ENCODE measurements at regions not wholly inside any gene's neighbourhood (a gene's known extent, or its start where the extent isn't known, plus 50 kb on each side); places are given as distances from the start of the nearest gene placed in this dataset.
"Not testable (repeated sequence)": the region's sequence is repeated elsewhere in the genome, so short reads cannot be mapped to it uniquely, and the experiment has no call there.

GRCh38 chr22:11253000-11253511 lies 4274.9 kb upstream of the OR11H1 start:
- peak; percentile 0 for DNase-seq

GRCh38 chr22:11270981-11271380 lies 4257.0 kb upstream of the OR11H1 start:
- not testable (repeated sequence) for DNase-seq

GRCh38 chr22:11285116-11285838 lies 4242.7 kb upstream of the OR11H1 start:
- not testable (repeated sequence) for DNase-seq

GRCh38 chr22:11285839-11286205 lies 4242.2 kb upstream of the OR11H1 start:
- DNase-seq: not testable (repeated sequence)

DNA sequence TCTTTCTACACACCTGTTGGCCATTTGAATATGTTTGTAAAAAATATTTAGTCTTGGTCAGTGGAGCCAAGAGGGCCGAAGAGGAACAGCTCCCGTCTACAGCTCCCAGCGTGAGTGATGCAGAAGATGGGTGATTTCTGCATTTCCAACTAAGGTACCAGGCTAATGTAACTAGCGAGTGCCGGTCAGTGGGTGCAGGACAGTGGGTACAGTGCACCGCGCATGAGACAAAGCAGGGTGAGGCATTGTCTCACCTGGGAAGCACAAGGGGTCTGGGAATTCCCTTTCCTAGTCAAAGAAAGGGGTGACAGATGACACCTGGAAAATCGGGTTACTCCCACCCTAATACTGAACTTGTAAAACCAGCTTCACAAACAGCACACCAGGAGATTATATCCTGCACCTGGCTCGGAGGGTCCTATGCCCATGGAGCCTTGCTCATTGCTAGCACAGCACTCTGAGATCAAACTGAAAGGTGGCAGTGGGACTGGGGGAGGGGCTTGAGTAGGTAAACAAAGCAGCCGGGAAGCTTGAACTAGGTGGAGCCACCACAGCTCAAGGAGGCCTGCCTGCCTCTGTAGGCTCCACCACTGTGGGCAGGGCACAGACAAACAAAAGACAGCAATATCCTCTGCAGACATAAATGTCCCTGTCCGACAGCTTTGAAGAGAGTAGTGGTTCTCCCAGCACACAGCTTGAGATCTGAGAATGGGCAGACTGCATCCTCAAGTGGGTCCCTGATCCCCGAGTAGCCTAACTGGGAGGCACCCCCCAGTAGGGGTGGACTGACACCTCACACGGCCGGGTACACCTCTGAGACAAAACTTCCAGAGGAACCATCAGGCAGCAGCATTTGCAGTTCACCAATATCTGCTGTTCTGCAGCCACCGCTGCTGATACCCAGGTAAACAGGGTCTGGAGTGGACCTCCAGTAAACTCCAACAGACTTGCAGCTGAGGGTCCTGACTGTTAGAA lies 4239.5 kb upstream of the OR11H1 start:
- DNase-seq: not testable (repeated sequence)

DNA sequence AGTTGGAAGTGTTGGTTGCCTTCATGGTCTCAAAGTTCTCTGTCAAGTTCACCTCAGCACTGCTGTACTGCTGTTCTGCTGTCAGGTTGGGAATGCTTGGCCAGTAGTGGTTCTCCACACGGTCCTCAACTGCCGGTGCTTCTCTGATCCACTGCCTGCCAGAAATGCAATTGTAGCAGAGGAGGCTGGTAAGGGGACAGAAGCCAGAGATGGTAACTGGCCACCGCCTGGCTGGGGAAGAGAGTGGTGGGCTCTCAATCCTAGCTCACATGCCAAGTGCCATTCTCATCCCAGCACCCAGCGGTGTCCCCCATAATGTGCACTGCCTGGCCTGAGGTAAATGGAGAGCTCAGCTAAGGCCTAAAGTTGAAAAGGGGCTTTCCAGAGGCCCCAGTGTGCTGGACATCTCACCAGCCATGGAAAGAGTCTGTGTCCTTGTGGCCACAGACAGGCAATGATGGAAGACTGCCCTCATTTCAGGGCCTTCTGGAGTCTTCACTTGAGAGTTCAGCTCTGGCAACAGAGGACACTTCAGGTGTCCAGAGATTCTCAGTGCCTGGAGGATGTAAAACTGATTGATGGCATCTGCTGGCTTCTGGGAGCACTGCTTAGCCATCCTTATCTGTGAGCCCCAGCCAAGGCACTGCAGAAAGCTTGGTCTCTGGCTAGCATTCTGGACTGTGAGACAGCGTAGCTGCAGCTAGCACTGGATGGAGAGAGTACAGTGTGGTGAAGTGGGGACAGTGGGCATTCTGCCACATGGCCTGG lies 4229.7 kb upstream of the OR11H1 start:
- not testable (repeated sequence) for DNase-seq

- DNase-seq: not testable (repeated sequence)
Measured at GRCh38 chr22:11302427-11302826, 4225.6 kb upstream of the OR11H1 start.

GRCh38 chr22:11302904-11303303 lies 4225.1 kb upstream of the OR11H1 start:
- DNase-seq: not testable (repeated sequence)

DNA sequence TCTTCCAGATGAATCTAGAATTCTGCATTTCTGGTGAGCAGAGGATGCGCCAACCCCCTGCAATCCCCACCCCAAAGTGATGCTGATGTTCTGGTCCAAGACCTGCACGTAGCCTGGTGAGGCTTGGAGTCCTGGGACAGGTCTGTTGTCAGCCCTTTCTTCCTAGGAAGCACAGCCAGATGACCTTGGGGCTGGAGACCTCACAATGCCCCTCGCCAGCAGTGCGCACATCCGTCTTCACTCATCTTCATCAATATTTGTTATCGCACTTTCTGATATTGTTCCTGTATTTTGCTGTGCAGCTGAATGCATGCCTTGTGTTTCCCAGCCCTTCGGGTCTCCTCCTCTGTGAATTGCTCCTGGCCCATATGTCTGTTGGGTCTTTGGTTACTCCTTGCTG lies 4222.8 kb upstream of the OR11H1 start:
- not testable (repeated sequence) for DNase-seq

GRCh38 chr22:11306933-11307518 lies 4221.0 kb upstream of the OR11H1 start:
- not testable (repeated sequence) for DNase-seq

- no peak for DNase-seq
Measured at GRCh38 chr22:11307998-11308397, 4220.0 kb upstream of the OR11H1 start.

DNA sequence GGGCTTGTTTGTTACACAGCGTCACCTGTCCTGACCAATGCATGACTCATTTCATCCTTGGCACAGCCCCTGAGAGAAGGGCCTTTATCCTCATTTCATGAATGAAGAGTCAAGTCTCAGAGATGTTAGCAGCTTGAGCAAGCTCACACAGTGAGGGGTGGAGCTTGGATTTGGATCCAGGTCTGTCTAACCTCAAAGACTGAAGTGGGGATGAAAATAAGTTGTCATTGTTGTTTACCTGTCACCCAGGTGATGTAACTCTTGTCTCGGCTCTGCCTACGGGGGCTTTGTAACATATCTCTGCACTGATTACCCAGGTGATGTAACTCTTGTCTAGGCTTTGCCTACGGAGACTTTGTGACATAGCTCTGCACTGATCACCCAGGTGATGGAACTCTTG lies 4218.2 kb upstream of the OR11H1 start:
- DNase-seq: not testable (repeated sequence)

DNA sequence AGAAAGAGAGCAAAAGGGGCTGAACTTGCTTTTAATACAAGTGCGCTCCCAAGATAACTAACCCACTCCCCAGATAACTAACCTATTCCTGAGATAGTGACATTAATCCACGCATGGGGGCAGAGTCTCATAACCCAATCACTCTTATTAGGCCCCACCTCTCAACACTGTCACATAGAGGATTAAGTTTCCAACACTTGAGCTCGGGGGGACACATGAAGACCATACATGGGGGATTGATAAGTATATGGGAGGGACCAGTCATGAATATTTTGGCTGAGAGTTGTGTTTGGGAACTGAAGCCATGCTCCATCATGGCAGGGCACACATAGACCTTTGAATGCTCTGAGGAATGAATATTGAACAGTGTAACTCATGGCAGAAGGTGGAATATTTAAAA lies 4217.3 kb upstream of the OR11H1 start:
- not testable (repeated sequence) for DNase-seq

GRCh38 chr22:11312640-11313039 lies 4215.4 kb upstream of the OR11H1 start:
- not testable (repeated sequence) for DNase-seq

GRCh38 chr22:11313040-11313759 lies 4214.8 kb upstream of the OR11H1 start:
- DNase-seq: not testable (repeated sequence)

GRCh38 chr22:11318633-11319032 lies 4209.4 kb upstream of the OR11H1 start:
- DNase-seq: not testable (repeated sequence)

- DNase-seq: not testable (repeated sequence)
Measured at GRCh38 chr22:11324439-11325037, 4203.5 kb upstream of the OR11H1 start.

DNA sequence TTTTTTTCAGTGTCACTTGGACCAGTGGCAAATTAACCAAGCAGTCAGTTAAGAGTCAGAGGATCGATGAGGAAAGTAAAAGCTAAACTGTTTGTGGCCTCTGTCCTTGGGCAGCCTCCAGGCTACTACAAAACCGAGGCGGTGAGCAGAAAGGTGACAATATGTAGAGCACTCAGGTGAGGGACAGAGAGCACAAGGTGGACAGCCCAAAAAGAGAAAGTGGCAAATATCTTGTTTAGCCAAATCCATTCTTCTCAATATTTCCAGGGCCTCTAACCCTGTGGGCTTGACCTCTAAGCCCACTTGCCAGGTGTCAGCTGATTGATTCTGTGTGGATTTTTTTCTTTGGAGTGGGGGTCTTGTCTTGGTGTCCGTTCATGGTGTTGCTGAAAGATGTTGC lies 4202.2 kb upstream of the OR11H1 start:
- no peak for DNase-seq

- not testable (repeated sequence) for DNase-seq
Measured at GRCh38 chr22:11341387-11342068, 4186.5 kb upstream of the OR11H1 start.

DNA sequence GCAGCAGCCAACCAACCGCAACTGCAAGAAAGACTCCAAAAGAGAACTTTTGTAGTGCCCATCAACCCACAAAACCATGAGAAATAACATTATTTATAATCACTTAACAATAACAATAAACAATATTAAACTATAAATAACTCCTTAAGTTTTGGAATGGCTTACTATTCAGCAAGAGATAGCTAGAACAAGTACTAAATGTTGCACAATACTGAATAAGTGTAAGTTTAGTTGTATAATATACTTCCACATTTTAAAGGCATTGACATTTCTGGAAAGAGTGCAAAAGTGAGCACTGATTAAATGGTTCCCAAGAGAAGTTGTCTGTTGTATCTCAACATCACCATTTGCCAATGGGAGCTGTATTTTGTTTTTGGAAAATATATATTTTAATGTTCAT lies 4176.8 kb upstream of the OR11H1 start:
- not testable (repeated sequence) for DNase-seq

All from retina (tissue), 1 donor.